ENCODE measurements at regions not wholly inside any gene's neighbourhood (a gene's known extent, or its start where the extent isn't known, plus 50 kb on each side); places are given as distances from the start of the nearest gene placed in this dataset.

DNA sequence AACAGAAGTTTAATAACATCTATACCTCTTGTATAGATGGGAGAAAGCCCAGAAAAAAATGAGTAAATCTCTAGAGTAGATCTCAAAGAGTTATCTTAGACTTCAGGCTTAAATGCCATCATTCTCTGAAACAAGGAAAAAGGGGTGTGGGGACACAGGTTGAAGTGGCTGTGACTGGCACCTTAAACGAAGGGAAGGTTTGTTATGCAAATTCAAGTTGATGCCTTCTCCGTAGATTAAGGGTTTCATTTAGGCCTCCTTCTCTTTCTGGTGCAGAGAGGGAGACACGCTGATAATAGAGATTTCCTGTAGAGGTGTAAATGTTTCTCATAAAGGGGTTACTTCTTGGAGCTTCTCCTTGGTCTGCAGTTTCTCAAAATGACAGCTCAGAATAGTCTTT, 252.1 kb downstream of the CD83 start:
- no peaks in the 10 kb centered on the region for H3K9me3 ChIP-seq (ENCODE audit: low read length)
- no peak overlapping the region for H3K4me2 ChIP-seq (ENCODE audit: low read length)
- no peak overlapping the region for H3K4me3 ChIP-seq (ENCODE audit: low read length)
- H3K9ac ChIP-seq (ENCODE audit: low read length) = no peak overlapping the region
- no peaks in the 10 kb centered on the region for H3F3A ChIP-seq (ENCODE audit: insufficient read depth, low read length, poor library complexity, severe bottlenecking)
- H2AFZ ChIP-seq (ENCODE audit: low read depth, low read length) = no peak overlapping the region
- H3K36me3 ChIP-seq (ENCODE audit: insufficient read depth, low read length) = no peaks in the 10 kb centered on the region
- TF ChIP-seq POLR2AphosphoS5 (IDR thresholded peaks at IDR 0.05) (no peak), TAF1 (IDR thresholded peaks at IDR 0.05; ENCODE audit: low read depth) (no peak), EZH2 (IDR thresholded peaks at IDR 0.05; ENCODE audit: borderline replicate concordance, insufficient read depth, low read length, poor library complexity, severe bottlenecking) (no peak), EP300 (conservative IDR thresholded peaks at IDR 0.05; ENCODE audit: poor library complexity, severe bottlenecking) (no peak), RAD21 (conservative IDR thresholded peaks at IDR 0.05) (no peak), SMC3 (conservative IDR thresholded peaks at IDR 0.05; ENCODE audit: poor library complexity) (no peak), MXI1 (conservative IDR thresholded peaks at IDR 0.05; ENCODE audit: poor library complexity, severe bottlenecking) (no peak)
- TF ChIP-seq, protein P1, sequence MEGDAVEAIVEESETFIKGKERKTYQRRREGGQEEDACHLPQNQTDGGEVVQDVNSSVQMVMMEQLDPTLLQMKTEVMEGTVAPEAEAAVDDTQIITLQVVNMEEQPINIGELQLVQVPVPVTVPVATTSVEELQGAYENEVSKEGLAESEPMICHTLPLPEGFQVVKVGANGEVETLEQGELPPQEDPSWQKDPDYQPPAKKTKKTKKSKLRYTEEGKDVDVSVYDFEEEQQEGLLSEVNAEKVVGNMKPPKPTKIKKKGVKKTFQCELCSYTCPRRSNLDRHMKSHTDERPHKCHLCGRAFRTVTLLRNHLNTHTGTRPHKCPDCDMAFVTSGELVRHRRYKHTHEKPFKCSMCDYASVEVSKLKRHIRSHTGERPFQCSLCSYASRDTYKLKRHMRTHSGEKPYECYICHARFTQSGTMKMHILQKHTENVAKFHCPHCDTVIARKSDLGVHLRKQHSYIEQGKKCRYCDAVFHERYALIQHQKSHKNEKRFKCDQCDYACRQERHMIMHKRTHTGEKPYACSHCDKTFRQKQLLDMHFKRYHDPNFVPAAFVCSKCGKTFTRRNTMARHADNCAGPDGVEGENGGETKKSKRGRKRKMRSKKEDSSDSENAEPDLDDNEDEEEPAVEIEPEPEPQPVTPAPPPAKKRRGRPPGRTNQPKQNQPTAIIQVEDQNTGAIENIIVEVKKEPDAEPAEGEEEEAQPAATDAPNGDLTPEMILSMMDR (IDR thresholded peaks at IDR 0.05; ENCODE audit: poor library complexity, severe bottlenecking) = no peak
- TF ChIP-seq, protein P2, sequence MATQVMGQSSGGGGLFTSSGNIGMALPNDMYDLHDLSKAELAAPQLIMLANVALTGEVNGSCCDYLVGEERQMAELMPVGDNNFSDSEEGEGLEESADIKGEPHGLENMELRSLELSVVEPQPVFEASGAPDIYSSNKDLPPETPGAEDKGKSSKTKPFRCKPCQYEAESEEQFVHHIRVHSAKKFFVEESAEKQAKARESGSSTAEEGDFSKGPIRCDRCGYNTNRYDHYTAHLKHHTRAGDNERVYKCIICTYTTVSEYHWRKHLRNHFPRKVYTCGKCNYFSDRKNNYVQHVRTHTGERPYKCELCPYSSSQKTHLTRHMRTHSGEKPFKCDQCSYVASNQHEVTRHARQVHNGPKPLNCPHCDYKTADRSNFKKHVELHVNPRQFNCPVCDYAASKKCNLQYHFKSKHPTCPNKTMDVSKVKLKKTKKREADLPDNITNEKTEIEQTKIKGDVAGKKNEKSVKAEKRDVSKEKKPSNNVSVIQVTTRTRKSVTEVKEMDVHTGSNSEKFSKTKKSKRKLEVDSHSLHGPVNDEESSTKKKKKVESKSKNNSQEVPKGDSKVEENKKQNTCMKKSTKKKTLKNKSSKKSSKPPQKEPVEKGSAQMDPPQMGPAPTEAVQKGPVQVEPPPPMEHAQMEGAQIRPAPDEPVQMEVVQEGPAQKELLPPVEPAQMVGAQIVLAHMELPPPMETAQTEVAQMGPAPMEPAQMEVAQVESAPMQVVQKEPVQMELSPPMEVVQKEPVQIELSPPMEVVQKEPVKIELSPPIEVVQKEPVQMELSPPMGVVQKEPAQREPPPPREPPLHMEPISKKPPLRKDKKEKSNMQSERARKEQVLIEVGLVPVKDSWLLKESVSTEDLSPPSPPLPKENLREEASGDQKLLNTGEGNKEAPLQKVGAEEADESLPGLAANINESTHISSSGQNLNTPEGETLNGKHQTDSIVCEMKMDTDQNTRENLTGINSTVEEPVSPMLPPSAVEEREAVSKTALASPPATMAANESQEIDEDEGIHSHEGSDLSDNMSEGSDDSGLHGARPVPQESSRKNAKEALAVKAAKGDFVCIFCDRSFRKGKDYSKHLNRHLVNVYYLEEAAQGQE (IDR thresholded peaks at IDR 0.05; ENCODE audit: borderline replicate concordance) = no peak
- H3K27me3 ChIP-seq (ENCODE audit: insufficient read depth, low read depth, low read length) = no peaks in the 10 kb centered on the region
- H3K27ac ChIP-seq (ENCODE audit: low read length) = no peak overlapping the region
- no peaks in the 10 kb centered on the region for H3K79me2 ChIP-seq (replicated peaks; ENCODE audit: insufficient read depth, low read length)
- no peaks in the 10 kb centered on the region for H3K9me2 ChIP-seq (ENCODE audit: insufficient read depth, low read length)
- no peaks in the 10 kb centered on the region for H4K20me1 ChIP-seq (ENCODE audit: insufficient read depth)

- Histone ChIP-seq H4K20me1 (ENCODE audit: insufficient read depth) (no peaks in the 10 kb centered on the region), H3K4me2 (ENCODE audit: low read length) (no peak overlapping the region), H3F3A (ENCODE audit: insufficient read depth, low read length, poor library complexity, severe bottlenecking) (no peaks in the 10 kb centered on the region)
These were observed 254.0 kb downstream of the CD83 start for GRCh38 chr6:14371530-14371929.

More at GRCh38 chr6:14371530-14371929, 254.0 kb downstream of the CD83 start:
- Histone ChIP-seq H3K27me3 (ENCODE audit: insufficient read depth, low read depth, low read length) (no peaks in the 10 kb centered on the region), H2AFZ (ENCODE audit: low read depth, low read length) (no peak overlapping the region), H3K79me2 (replicated peaks; ENCODE audit: insufficient read depth, low read length) (no peaks in the 10 kb centered on the region), H3K36me3 (ENCODE audit: insufficient read depth, low read length) (no peaks in the 10 kb centered on the region), H3K9me2 (ENCODE audit: insufficient read depth, low read length) (no peaks in the 10 kb centered on the region), H3K9me3 (ENCODE audit: low read length) (no peaks in the 10 kb centered on the region), H3K4me3 (ENCODE audit: low read length) (no peak overlapping the region), H3K9ac (ENCODE audit: low read length) (no peak overlapping the region), H3K27ac (ENCODE audit: low read length) (no peak overlapping the region)
- TF ChIP-seq EZH2 (IDR thresholded peaks at IDR 0.05; ENCODE audit: borderline replicate concordance, insufficient read depth, low read length, poor library complexity, severe bottlenecking) = no peak
- TF ChIP-seq EP300 (conservative IDR thresholded peaks at IDR 0.05; ENCODE audit: poor library complexity, severe bottlenecking) = no peak
- no peak for TF ChIP-seq TAF1 (IDR thresholded peaks at IDR 0.05; ENCODE audit: low read depth)
- TF ChIP-seq, protein P2 (IDR thresholded peaks at IDR 0.05; ENCODE audit: borderline replicate concordance) = no peak
- TF ChIP-seq MXI1 (conservative IDR thresholded peaks at IDR 0.05; ENCODE audit: poor library complexity, severe bottlenecking) = no peak
- no peak for TF ChIP-seq POLR2AphosphoS5 (IDR thresholded peaks at IDR 0.05)
- TF ChIP-seq, protein P1 (IDR thresholded peaks at IDR 0.05; ENCODE audit: poor library complexity, severe bottlenecking) = no peak
- TF ChIP-seq SMC3 (conservative IDR thresholded peaks at IDR 0.05; ENCODE audit: poor library complexity) = no peak
- TF ChIP-seq RAD21 (conservative IDR thresholded peaks at IDR 0.05) = no peak
